IMR-90 (cell line): ENCODE measurements at regions not wholly inside any gene's neighbourhood (a gene's known extent, or its start where the extent isn't known, plus 50 kb on each side); places are given as distances from the start of the nearest gene placed in this dataset.

Source experiments
- ATAC-seq: fragments of 200-7000 bp; cut with Tn5 transposase; 2 replicates; pipeline ENCODE4 v1.9.1; 2020; ENCODE audit warnings: low read depth, mild to moderate bottlenecking, moderate library complexity
- BruUV-seq: library from RNA; stranded (reverse); fragments of 400-500 nt; replicated peaks from 2 replicates; lab custom pipeline; 2021; lab: Mats Ljungman, UMichigan
- CTCF ChIA-PET: fragments of 300-600 bp; formaldehyde crosslinking; extraction: SDS; loops from one replicate; lab custom pipeline; 2021; ENCODE audit warnings: antibody characterized with exemption; lab: Yijun Ruan, JAX
- POLR2A ChIA-PET: fragments of 300-600 bp; sonication (Branson Sonifier 250); formaldehyde crosslinking; loops from one replicate; lab custom pipeline; 2022; ENCODE audit warnings: antibody characterized with exemption; ENCODE audit not compliant: unreplicated experiment; lab: Charles Lee
- DNase-seq: peaks from one replicate; pipeline ENCODE4 v3.0.0; 2013
- H2AFZ ChIP-seq: replicated peaks from 2 replicates; pipeline ENCODE3; 2013; ENCODE audit warnings: low read length, mild to moderate bottlenecking; ENCODE audit not compliant: poor library complexity
- H2AK5ac ChIP-seq: 2 replicates; pipeline ENCODE4 v1.6.1; 2013; ENCODE audit warnings: low read depth, low read length, inconsistent platforms
- H2AK9ac ChIP-seq: replicated peaks from 2 replicates; pipeline ENCODE3; 2013; ENCODE audit warnings: mild to moderate bottlenecking, low read depth, low read length, moderate library complexity; ENCODE audit not compliant: poor library complexity
- H2BK120ac ChIP-seq: 2 replicates; pipeline ENCODE4 v1.6.1; 2013; ENCODE audit warnings: low read depth, low read length, inconsistent platforms
- H2BK15ac ChIP-seq: 3 replicates; pipeline ENCODE4 v1.6.1; 2013; ENCODE audit warnings: low read depth, low read length, inconsistent platforms
- H2BK20ac ChIP-seq: 2 replicates; pipeline ENCODE4 v1.6.1; 2013; ENCODE audit warnings: low read depth, mild to moderate bottlenecking, inconsistent platforms, low read length, moderate library complexity
- H2BK5ac ChIP-seq: 2 replicates; pipeline ENCODE4 v1.6.1; 2013; ENCODE audit warnings: mild to moderate bottlenecking, low read depth, low read length, inconsistent platforms; ENCODE audit not compliant: poor library complexity, severe bottlenecking
- H3K14ac ChIP-seq: replicated peaks from 2 replicates; pipeline ENCODE4 v1.6.1; 2013; ENCODE audit warnings: low read depth, low read length, inconsistent platforms
- H3K18ac ChIP-seq: 2 replicates; pipeline ENCODE4 v1.6.1; 2013; ENCODE audit warnings: low read depth, low read length, control low read depth
- H3K23ac ChIP-seq: 2 replicates; pipeline ENCODE4 v1.6.1; 2013; ENCODE audit warnings: low read depth, low read length, inconsistent platforms
- H3K27ac ChIP-seq: 2 replicates; pipeline ENCODE4 v1.5.1; 2013; ENCODE audit warnings: mild to moderate bottlenecking, control low read depth, low read length; ENCODE audit not compliant: insufficient read depth
- H3K27me3 ChIP-seq: 2 replicates; pipeline ENCODE4 v1.6.1; 2013; ENCODE audit warnings: low read length; ENCODE audit not compliant: control insufficient read depth, insufficient read depth
- H3K36me3 ChIP-seq: 2 replicates; pipeline ENCODE4 v1.6.1; 2013; ENCODE audit warnings: low read length, mixed read lengths; ENCODE audit not compliant: control insufficient read depth, insufficient read depth
- H3K4ac ChIP-seq: 2 replicates; pipeline ENCODE4 v1.6.1; 2013; ENCODE audit warnings: low read depth, low read length, inconsistent platforms
- H3K4me1 ChIP-seq: 2 replicates; pipeline ENCODE4 v1.6.1; 2013; ENCODE audit warnings: low read length, mixed read lengths; ENCODE audit not compliant: control insufficient read depth, insufficient read depth
- H3K4me2 ChIP-seq: 2 replicates; pipeline ENCODE4 v1.6.1; 2013; ENCODE audit warnings: low read depth, mild to moderate bottlenecking, control low read depth, low read length, moderate library complexity
- H3K4me3 ChIP-seq: 2 replicates; pipeline ENCODE4 v1.5.1; 2013; ENCODE audit warnings: low read depth, mild to moderate bottlenecking, control low read depth, low read length, moderate library complexity; ENCODE audit not compliant: insufficient read depth
- H3K56ac ChIP-seq: 2 replicates; pipeline ENCODE4 v1.6.1; 2013; ENCODE audit warnings: low read length, inconsistent platforms; ENCODE audit not compliant: insufficient read depth; ENCODE audit errors: extremely low read depth
- H3K79me1 ChIP-seq, 2 experiments: 2 replicates each; pipeline ENCODE4 v1.6.1; 2013; ENCODE audit warnings: low read length in 2 of 2, inconsistent platforms in 1 of 2, low read depth in 1 of 2
- H3K9ac ChIP-seq: 2 replicates; pipeline ENCODE4 v1.6.1; 2013; ENCODE audit warnings: low read depth, low read length, control low read depth
- H3K9me1 ChIP-seq: 2 replicates; pipeline ENCODE4 v1.6.1; 2013; ENCODE audit warnings: low read length, inconsistent platforms; ENCODE audit not compliant: insufficient read depth
- H3K9me3 ChIP-seq: 2 replicates; pipeline ENCODE4 v1.6.1; 2013; ENCODE audit warnings: low read length; ENCODE audit not compliant: control insufficient read depth, insufficient read depth
- H4K20me1 ChIP-seq: 2 replicates; pipeline ENCODE4 v1.6.1; 2013; ENCODE audit warnings: low read length, inconsistent platforms; ENCODE audit not compliant: insufficient read depth
- H4K5ac ChIP-seq: 2 replicates; pipeline ENCODE4 v1.6.1; 2013; ENCODE audit warnings: mild to moderate bottlenecking, low read depth, low read length, control low read depth
- H4K8ac ChIP-seq, 2 experiments: 2 replicates each; pipeline ENCODE4 v1.6.1; 2013; ENCODE audit warnings: low read depth in 2 of 2, low read length in 2 of 2, control low read depth in 1 of 2, inconsistent platforms in 1 of 2
- H4K91ac ChIP-seq: 2 replicates; pipeline ENCODE4 v1.6.1; 2013; ENCODE audit warnings: low read depth, low read length, inconsistent platforms; ENCODE audit not compliant: insufficient read depth
- BHLHE40 ChIP-seq: fragments of 150-350 bp; IDR thresholded peaks from 2 replicates; pipeline ENCODE4 v1.6.1; 2016; ENCODE audit warnings: mild to moderate bottlenecking, low read depth, low read length
- CEBPB ChIP-seq: IDR thresholded peaks from 2 replicates; pipeline ENCODE4 v1.6.1; 2012; ENCODE audit warnings: low read depth, low read length, improper control_type of control experiment
- CHD1 ChIP-seq: IDR thresholded peaks from 2 replicates; pipeline ENCODE4 v1.6.1; 2012; ENCODE audit warnings: low read depth, low read length, improper control_type of control experiment
- FOS ChIP-seq: fragments of 150-350 bp; IDR thresholded peaks from 2 replicates; pipeline ENCODE4 v1.6.1; 2016; ENCODE audit warnings: low read depth, low read length
- MAFK ChIP-seq: IDR thresholded peaks from 2 replicates; pipeline ENCODE4 v1.6.1; 2012; ENCODE audit warnings: low read depth, low read length, improper control_type of control experiment
- MAZ ChIP-seq: IDR thresholded peaks from 2 replicates; pipeline ENCODE4 v1.6.1; 2012; ENCODE audit warnings: low read depth, mild to moderate bottlenecking, low read length, improper control_type of control experiment, moderate library complexity, borderline replicate concordance
- MXI1 ChIP-seq: IDR thresholded peaks from 2 replicates; pipeline ENCODE4 v1.6.1; 2012; ENCODE audit warnings: low read depth, mild to moderate bottlenecking, low read length, moderate library complexity, borderline replicate concordance
- NFE2L2 ChIP-seq: fragments of 150-350 bp; IDR thresholded peaks from 2 replicates; pipeline ENCODE4 v1.6.1; 2016; ENCODE audit warnings: low read depth, mild to moderate bottlenecking, low read length
- POLR2A ChIP-seq: IDR thresholded peaks from 2 replicates; pipeline ENCODE4 v1.6.1; 2012; ENCODE audit warnings: mild to moderate bottlenecking, low read depth, low read length
- RAD21 ChIP-seq: IDR thresholded peaks from 2 replicates; pipeline ENCODE4 v1.6.1; 2012; ENCODE audit warnings: low read length, improper control_type of control experiment
- RCOR1 ChIP-seq: IDR thresholded peaks from 2 replicates; pipeline ENCODE4 v1.6.1; 2012; ENCODE audit warnings: mild to moderate bottlenecking, low read length, improper control_type of control experiment; ENCODE audit not compliant: insufficient replicate concordance
- RFX5 ChIP-seq: IDR thresholded peaks from 2 replicates; pipeline ENCODE4 v1.8.0; 2012; ENCODE audit warnings: low read depth, mild to moderate bottlenecking, low read length, moderate library complexity
- SMC3 ChIP-seq: fragments of 150-350 bp; IDR thresholded peaks from 2 replicates; pipeline ENCODE4 v1.6.1; 2016; ENCODE audit warnings: low read depth, mild to moderate bottlenecking, antibody characterized with exemption, low read length, moderate library complexity
- WGBS, 2 experiments: methylation state at CpG; one replicate each; pipeline versions ENCODE4 v1.1.5 to v1.1.7; 2013; ENCODE audit warnings: missing lambda C conversion rate in 2 of 2; ENCODE audit not compliant: insufficient read length in 1 of 2; ENCODE audit errors: extremely low coverage in 2 of 2; 5-methylcytosine and 5-hydroxymethylcytosine counted together
- dilution Hi-C: fragments of 300-500 bp; cut with HindIII; formaldehyde crosslinking; loops from one replicate; pipeline ENCODE4 v1.14.3; 2018; ENCODE audit warnings: low sequenced_read_pairs; ENCODE audit not compliant: unreplicated experiment
- in situ Hi-C: fragments of 300-500 bp; cut with MboI; formaldehyde crosslinking; loops from 3 replicates; pipeline ENCODE4 v1.14.3; 2019; ENCODE audit warnings: low sequenced_read_pairs, inconsistent platforms, mixed read lengths
- intact Hi-C: fragments of 100-400 bp; cut with micrococcal nuclease; formaldehyde crosslinking; loops from 2 replicates; pipeline ENCODE4 v1.10.0; 2022
- TF ChIP-seq, protein P1 (sequence below): fragments of 150-350 bp; IDR thresholded peaks from 2 replicates; pipeline ENCODE4 v1.6.1; 2017; ENCODE audit warnings: mild to moderate bottlenecking, antibody characterized with exemption, low read length, low read depth
- TF ChIP-seq, protein P2 (sequence below): fragments of 150-350 bp; IDR thresholded peaks from 2 replicates; pipeline ENCODE4 v1.6.1; 2016; ENCODE audit warnings: low read depth, mild to moderate bottlenecking, low read length, moderate library complexity, borderline replicate concordance
- TF ChIP-seq, protein P3 (sequence below): conservative IDR thresholded peaks from 2 replicates; pipeline ENCODE4 v1.5.1; 2012; ENCODE audit warnings: mild to moderate bottlenecking, low read depth, low read length, improper control_type of control experiment

DNA sequence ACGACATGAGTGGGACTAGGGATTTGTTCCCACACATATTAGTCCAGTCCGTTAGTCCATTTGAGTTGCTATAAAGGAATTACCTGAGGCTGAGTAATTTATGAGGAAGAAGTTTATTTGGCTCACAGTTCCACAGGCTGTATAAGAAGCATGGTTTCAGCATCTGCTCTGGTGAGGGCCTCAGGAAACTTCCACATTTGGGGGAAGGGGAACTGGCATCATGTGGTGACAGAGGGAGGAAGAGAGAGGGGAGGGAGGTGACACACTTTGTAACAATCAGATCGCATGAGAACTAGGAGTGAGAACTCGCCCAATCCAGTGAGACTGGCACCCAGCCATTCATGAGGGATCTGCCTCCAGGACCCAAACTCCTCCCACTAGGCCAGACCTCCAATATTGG is 769.9 kb upstream of the ROBO1 start:
- Histone ChIP-seq H3K4me1 (no peaks in the 10 kb centered on the region), H4K8ac (no peak overlapping the region), H2AK5ac (no peak overlapping the region), H3K27me3 (no peaks in the 10 kb centered on the region), H3K9me3 (peaks cover 5% of the 10 kb centered on the region; the same call in 1 of the 2 replicates), H2BK5ac (no peak overlapping the region), H2AK9ac (no peak overlapping the region), H3K18ac (no peak overlapping the region), H3K4me3 (no peak overlapping the region), H2BK20ac (no peak overlapping the region), H3K9ac (no peak overlapping the region), H3K4me2 (no peak overlapping the region), H3K14ac (no peak overlapping the region), H2AFZ (no peak overlapping the region), H3K9me1 (no peaks in the 10 kb centered on the region), H4K5ac (no peak overlapping the region), H3K4ac (no peak overlapping the region), H3K36me3 (no peaks in the 10 kb centered on the region), H2BK120ac (no peak overlapping the region), H3K79me1 (no peaks in the 10 kb centered on the region), H3K27ac (no peak overlapping the region), H3K56ac (no peak overlapping the region), H3K23ac (no peak overlapping the region), H4K20me1 (no peaks in the 10 kb centered on the region), H2BK15ac (no peak overlapping the region), H4K91ac (no peak overlapping the region)
- ChIA-PET CTCF (no interaction called here), POLR2A (no interaction called here)
- in situ Hi-C loops, result no loop called here
- BruUV-seq, result no TSS peak
- intact Hi-C loops, result no loop called here
- TF ChIP-seq RAD21 (no peak), RFX5 (no peak), MAZ (no peak), MAFK (no peak), BHLHE40 (no peak), MXI1 (no peak), POLR2A (no peak), CEBPB (no peak), NFE2L2 (no peak), FOS (no peak), CHD1 (no peak), SMC3 (no peak), RCOR1 (no peak)
- TF ChIP-seq, protein P1, sequence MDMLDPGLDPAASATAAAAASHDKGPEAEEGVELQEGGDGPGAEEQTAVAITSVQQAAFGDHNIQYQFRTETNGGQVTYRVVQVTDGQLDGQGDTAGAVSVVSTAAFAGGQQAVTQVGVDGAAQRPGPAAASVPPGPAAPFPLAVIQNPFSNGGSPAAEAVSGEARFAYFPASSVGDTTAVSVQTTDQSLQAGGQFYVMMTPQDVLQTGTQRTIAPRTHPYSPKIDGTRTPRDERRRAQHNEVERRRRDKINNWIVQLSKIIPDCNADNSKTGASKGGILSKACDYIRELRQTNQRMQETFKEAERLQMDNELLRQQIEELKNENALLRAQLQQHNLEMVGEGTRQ, result no peak
- TF ChIP-seq, protein P2, sequence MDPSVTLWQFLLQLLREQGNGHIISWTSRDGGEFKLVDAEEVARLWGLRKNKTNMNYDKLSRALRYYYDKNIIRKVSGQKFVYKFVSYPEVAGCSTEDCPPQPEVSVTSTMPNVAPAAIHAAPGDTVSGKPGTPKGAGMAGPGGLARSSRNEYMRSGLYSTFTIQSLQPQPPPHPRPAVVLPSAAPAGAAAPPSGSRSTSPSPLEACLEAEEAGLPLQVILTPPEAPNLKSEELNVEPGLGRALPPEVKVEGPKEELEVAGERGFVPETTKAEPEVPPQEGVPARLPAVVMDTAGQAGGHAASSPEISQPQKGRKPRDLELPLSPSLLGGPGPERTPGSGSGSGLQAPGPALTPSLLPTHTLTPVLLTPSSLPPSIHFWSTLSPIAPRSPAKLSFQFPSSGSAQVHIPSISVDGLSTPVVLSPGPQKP, result no peak
- TF ChIP-seq, protein P3, sequence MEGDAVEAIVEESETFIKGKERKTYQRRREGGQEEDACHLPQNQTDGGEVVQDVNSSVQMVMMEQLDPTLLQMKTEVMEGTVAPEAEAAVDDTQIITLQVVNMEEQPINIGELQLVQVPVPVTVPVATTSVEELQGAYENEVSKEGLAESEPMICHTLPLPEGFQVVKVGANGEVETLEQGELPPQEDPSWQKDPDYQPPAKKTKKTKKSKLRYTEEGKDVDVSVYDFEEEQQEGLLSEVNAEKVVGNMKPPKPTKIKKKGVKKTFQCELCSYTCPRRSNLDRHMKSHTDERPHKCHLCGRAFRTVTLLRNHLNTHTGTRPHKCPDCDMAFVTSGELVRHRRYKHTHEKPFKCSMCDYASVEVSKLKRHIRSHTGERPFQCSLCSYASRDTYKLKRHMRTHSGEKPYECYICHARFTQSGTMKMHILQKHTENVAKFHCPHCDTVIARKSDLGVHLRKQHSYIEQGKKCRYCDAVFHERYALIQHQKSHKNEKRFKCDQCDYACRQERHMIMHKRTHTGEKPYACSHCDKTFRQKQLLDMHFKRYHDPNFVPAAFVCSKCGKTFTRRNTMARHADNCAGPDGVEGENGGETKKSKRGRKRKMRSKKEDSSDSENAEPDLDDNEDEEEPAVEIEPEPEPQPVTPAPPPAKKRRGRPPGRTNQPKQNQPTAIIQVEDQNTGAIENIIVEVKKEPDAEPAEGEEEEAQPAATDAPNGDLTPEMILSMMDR, result no peak
- no CpG with 5 or more reads among the region's 4 CpGs for WGBS, 2 experiments
- ATAC-seq (no peak), DNase-seq (no peak)
- dilution Hi-C loops, result no loop called here
